Activated CD4-positive, alpha-beta T cell treated with anti-CD3 and anti-CD28 coated beads, Interleukin-2, Interleukin-4, amounts not matched to agents 100 ng/mL and 50 ng/mL, durations not matched to agents 16 hours and 8 hours (primary cell): ENCODE measurements at regions not wholly inside any gene's neighbourhood (a gene's known extent, or its start where the extent isn't known, plus 50 kb on each side); places are given as distances from the start of the nearest gene placed in this dataset.
"Not testable (repeated sequence)": the region's sequence is repeated elsewhere in the genome, so short reads cannot be mapped to it uniquely, and the experiment has no call there.

Experiments
- DNase-seq: peaks from one replicate; pipeline ENCODE4 v3.0.0-alpha.2; 2020; ENCODE audit warnings: low spot score

- no peak for DNase-seq
These were observed 93.7 kb upstream of the THUMPD2 start for GRCh38 chr2:39872748-39873147.

GRCh38 chr2:39871291-39871761 is 92.3 kb upstream of the THUMPD2 start:
- DNase-seq, result no peak

- no peak for DNase-seq
These were observed 91.8 kb upstream of the THUMPD2 start for GRCh38 chr2:39870871-39871270.

- no peak for DNase-seq
These were observed 88.2 kb upstream of the THUMPD2 start for GRCh38 chr2:39867268-39867667.

GRCh38 chr2:39865751-39866150 is 86.7 kb upstream of the THUMPD2 start:
- DNase-seq, result no peak

GRCh38 chr2:39863672-39864071 is 84.6 kb upstream of the THUMPD2 start:
- DNase-seq, result not testable (repeated sequence)

- no peak for DNase-seq
These were observed 81.5 kb upstream of the THUMPD2 start for GRCh38 chr2:39860538-39860937.

- no peak for DNase-seq
These were observed 79.6 kb upstream of the THUMPD2 start for GRCh38 chr2:39858677-39859076.

- DNase-seq, result no peak
These were observed 76.8 kb upstream of the THUMPD2 start for GRCh38 chr2:39855856-39856255.

GRCh38 chr2:39854771-39855170 is 75.7 kb upstream of the THUMPD2 start:
- DNase-seq, result no peak

- no peak for DNase-seq
These were observed 73.8 kb upstream of the THUMPD2 start for GRCh38 chr2:39852831-39853230.

- DNase-seq, result no peak
These were observed 72.6 kb upstream of the THUMPD2 start for GRCh38 chr2:39851651-39852110.

- DNase-seq, result no peak
These were observed 72.2 kb upstream of the THUMPD2 start for GRCh38 chr2:39851251-39851650.

GRCh38 chr2:39849982-39850526 is 71.0 kb upstream of the THUMPD2 start:
- no peak for DNase-seq

- no peak for DNase-seq
These were observed 70.0 kb upstream of the THUMPD2 start for GRCh38 chr2:39849064-39849463.

GRCh38 chr2:39845460-39846146 is 66.5 kb upstream of the THUMPD2 start:
- DNase-seq, result no peak

- DNase-seq, result no peak
These were observed 60.3 kb upstream of the THUMPD2 start for GRCh38 chr2:39839261-39839848.

GRCh38 chr2:39838589-39838988 is 59.5 kb upstream of the THUMPD2 start:
- no peak for DNase-seq

GRCh38 chr2:39837856-39838453 is 58.9 kb upstream of the THUMPD2 start:
- peak; percentile 9 for DNase-seq

- DNase-seq, result no peak
These were observed 57.6 kb upstream of the THUMPD2 start for GRCh38 chr2:39836638-39837037.

GRCh38 chr2:39834426-39834825 is 55.4 kb upstream of the THUMPD2 start:
- DNase-seq, result no peak

GRCh38 chr2:39830610-39831009 is 51.6 kb upstream of the THUMPD2 start:
- not testable (repeated sequence) for DNase-seq
